Chondrocyte (in vitro differentiated cells): ENCODE measurements at regions not wholly inside any gene's neighbourhood (a gene's known extent, or its start where the extent isn't known, plus 50 kb on each side); places are given as distances from the start of the nearest gene placed in this dataset.

ENCODE experiments used
- DNase-seq: peaks from one replicate; pipeline ENCODE4 v3.0.0; 2021; ENCODE audit warnings: mixed read lengths, low spot score
- H3K27ac Mint-ChIP-seq: one replicate; pipeline ENCODE4 v1.8.0; 2021; ENCODE audit warnings: mild to moderate bottlenecking, moderate library complexity, mixed read lengths; ENCODE audit not compliant: unreplicated experiment
- H3K27me3 Mint-ChIP-seq: 2 replicates; pipeline ENCODE4 v1.8.0; 2021; ENCODE audit warnings: low read depth, mixed read lengths
- H3K36me3 Mint-ChIP-seq: 2 replicates; pipeline ENCODE4 v1.8.0; 2021; ENCODE audit warnings: low read depth, mixed read lengths
- H3K4me1 Mint-ChIP-seq: 2 replicates; pipeline ENCODE4 v1.8.0; 2021; ENCODE audit warnings: low read depth, mild to moderate bottlenecking, mixed read lengths
- H3K4me3 Mint-ChIP-seq: one replicate; pipeline ENCODE4 v1.8.0; 2021; ENCODE audit warnings: mild to moderate bottlenecking, moderate library complexity, mixed read lengths; ENCODE audit not compliant: unreplicated experiment
- H3K9me3 Mint-ChIP-seq: 2 replicates; pipeline ENCODE4 v1.8.0; 2021; ENCODE audit warnings: low read depth, mixed read lengths
- TF ChIP-seq, protein P1 (sequence below): fragments of 200-600 bp; sonication (generic); IDR thresholded peaks from 2 replicates; pipeline ENCODE4 v1.5.0; 2021; ENCODE audit warnings: antibody characterized with exemption, mild to moderate bottlenecking, moderate library complexity

GRCh38 chr2:10216677-10217488, 85.8 kb upstream of the HPCAL1 start:
- H3K9me3 Mint-ChIP-seq, result no peaks in the 10 kb centered on the region
- H3K4me1 Mint-ChIP-seq, result peaks cover 15% of the 10 kb centered on the region
- TF ChIP-seq, protein P1, sequence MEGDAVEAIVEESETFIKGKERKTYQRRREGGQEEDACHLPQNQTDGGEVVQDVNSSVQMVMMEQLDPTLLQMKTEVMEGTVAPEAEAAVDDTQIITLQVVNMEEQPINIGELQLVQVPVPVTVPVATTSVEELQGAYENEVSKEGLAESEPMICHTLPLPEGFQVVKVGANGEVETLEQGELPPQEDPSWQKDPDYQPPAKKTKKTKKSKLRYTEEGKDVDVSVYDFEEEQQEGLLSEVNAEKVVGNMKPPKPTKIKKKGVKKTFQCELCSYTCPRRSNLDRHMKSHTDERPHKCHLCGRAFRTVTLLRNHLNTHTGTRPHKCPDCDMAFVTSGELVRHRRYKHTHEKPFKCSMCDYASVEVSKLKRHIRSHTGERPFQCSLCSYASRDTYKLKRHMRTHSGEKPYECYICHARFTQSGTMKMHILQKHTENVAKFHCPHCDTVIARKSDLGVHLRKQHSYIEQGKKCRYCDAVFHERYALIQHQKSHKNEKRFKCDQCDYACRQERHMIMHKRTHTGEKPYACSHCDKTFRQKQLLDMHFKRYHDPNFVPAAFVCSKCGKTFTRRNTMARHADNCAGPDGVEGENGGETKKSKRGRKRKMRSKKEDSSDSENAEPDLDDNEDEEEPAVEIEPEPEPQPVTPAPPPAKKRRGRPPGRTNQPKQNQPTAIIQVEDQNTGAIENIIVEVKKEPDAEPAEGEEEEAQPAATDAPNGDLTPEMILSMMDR, result no peak
- peaks cover 5% of the 10 kb centered on the region for H3K27me3 Mint-ChIP-seq
- no peaks in the 10 kb centered on the region for H3K36me3 Mint-ChIP-seq
- H3K27ac Mint-ChIP-seq, result no peak overlapping the region
- H3K4me3 Mint-ChIP-seq, result no peak overlapping the region
- DNase-seq, result peak; percentile 77

- Mint-ChIP-seq H3K4me1 (peaks cover 15% of the 10 kb centered on the region), H3K27ac (no peak overlapping the region), H3K27me3 (peaks cover 9% of the 10 kb centered on the region), H3K36me3 (no peaks in the 10 kb centered on the region), H3K9me3 (no peaks in the 10 kb centered on the region), H3K4me3 (no peak overlapping the region)
- TF ChIP-seq, protein P1, result no peak
- peak; percentile 87 for DNase-seq
These were observed 84.9 kb upstream of the HPCAL1 start for GRCh38 chr2:10217489-10218435.

GRCh38 chr2:10220045-10220901, 82.4 kb upstream of the HPCAL1 start:
- Mint-ChIP-seq H3K9me3 (no peaks in the 10 kb centered on the region), H3K36me3 (no peaks in the 10 kb centered on the region), H3K4me3 (no peak overlapping the region), H3K27me3 (peaks cover 9% of the 10 kb centered on the region), H3K4me1 (peaks cover 15% of the 10 kb centered on the region), H3K27ac (no peak overlapping the region)
- peak; percentile 79 for DNase-seq
- TF ChIP-seq, protein P1, result no peak

DNA sequence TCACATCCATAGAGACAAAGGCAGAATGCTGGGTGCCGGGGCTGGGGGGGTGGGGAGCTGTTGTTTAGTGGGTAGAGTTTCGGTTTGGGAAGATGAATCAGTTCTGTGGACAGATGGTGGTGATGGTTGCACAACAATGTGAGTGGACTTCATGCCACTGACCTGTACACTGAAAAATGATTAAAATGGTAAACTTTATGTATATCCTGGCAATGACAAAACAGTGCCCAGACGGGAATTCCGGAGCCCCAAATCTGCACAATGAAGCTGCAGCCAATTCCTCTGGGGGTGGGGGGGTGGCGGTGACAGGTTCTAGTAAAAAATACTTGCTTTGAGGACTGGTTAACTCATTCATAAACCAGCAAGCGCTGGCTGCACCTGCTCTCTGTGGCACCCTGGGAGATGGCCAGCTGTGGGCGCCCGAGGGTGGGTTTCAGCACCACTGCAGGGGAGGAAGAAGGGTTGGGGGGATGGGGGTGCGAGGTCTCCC, 81.8 kb upstream of the HPCAL1 start:
- peaks cover 9% of the 10 kb centered on the region for H3K27me3 Mint-ChIP-seq
- H3K9me3 Mint-ChIP-seq, result no peaks in the 10 kb centered on the region
- no peak overlapping the region for H3K27ac Mint-ChIP-seq
- TF ChIP-seq, protein P1, result no peak
- H3K4me1 Mint-ChIP-seq, result peaks cover 15% of the 10 kb centered on the region
- H3K4me3 Mint-ChIP-seq, result no peak overlapping the region
- peak; percentile 55 for DNase-seq
- no peaks in the 10 kb centered on the region for H3K36me3 Mint-ChIP-seq
